ENCODE measurements at regions not wholly inside any gene's neighbourhood (a gene's known extent, or its start where the extent isn't known, plus 50 kb on each side); places are given as distances from the start of the nearest gene placed in this dataset.

- TF ChIP-seq, protein P1, sequence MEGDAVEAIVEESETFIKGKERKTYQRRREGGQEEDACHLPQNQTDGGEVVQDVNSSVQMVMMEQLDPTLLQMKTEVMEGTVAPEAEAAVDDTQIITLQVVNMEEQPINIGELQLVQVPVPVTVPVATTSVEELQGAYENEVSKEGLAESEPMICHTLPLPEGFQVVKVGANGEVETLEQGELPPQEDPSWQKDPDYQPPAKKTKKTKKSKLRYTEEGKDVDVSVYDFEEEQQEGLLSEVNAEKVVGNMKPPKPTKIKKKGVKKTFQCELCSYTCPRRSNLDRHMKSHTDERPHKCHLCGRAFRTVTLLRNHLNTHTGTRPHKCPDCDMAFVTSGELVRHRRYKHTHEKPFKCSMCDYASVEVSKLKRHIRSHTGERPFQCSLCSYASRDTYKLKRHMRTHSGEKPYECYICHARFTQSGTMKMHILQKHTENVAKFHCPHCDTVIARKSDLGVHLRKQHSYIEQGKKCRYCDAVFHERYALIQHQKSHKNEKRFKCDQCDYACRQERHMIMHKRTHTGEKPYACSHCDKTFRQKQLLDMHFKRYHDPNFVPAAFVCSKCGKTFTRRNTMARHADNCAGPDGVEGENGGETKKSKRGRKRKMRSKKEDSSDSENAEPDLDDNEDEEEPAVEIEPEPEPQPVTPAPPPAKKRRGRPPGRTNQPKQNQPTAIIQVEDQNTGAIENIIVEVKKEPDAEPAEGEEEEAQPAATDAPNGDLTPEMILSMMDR (IDR thresholded peaks at IDR 0.05; ENCODE audit: low read length): no peak
- no peak for TF ChIP-seq EZH2 (optimal IDR thresholded peaks at IDR 0.05; ENCODE audit: low read depth, low read length)
Observed at GRCh38 chr10:55550236-55550635, 749.2 kb upstream of the PCDH15 start.
